HG02852 (cell line): ENCODE measurements at regions not wholly inside any gene's neighbourhood (a gene's known extent, or its start where the extent isn't known, plus 50 kb on each side); places are given as distances from the start of the nearest gene placed in this dataset.
"Not testable (repeated sequence)": the region's sequence is repeated elsewhere in the genome, so short reads cannot be mapped to it uniquely, and the experiment has no call there.

Source experiments
- ATAC-seq: cut with Tn5 transposase; IDR thresholded peaks from one replicate; pipeline ENCODE4 v1.9.1; 2021; ENCODE audit warnings: mild to moderate bottlenecking, moderate library complexity; ENCODE audit not compliant: unreplicated experiment

DNA sequence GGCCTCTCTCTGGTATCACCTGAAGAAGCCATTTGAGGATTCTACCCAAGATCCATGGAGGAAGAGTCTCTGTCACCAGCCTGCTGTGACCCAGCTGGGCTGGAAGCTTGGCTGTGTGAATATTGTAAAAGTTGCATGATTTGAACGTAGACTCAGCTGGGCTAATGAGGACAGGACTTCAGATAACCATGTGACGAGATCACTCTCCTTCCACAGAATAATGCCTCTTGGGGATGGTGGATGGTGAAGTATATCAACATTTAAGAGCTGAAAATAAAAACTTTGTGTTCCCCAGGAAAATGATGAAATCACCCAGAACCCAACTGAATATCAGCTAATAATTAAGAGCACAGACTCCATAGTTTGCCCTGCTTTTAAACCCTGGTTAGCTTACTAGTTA is 427.9 kb downstream of the CD83 start:
- ATAC-seq: no peak

DNA sequence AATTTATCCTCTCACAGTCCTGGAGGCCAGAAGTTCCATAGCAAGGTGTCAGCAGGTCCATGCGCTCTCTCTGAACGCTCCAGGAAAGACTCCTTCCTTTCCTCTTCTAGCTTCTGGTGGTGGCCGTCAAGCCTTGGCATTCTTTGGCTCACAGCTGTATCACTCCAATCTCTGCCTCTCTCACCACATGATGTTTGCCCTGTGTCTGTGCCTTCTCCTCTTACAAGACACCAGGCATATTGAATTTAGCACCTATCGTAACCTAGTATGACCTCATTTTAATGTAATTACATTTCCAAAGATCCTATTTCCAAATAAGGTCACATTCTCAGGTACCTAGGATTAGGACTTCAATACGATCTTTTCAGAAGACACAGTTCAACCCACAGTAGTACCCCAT is 428.5 kb downstream of the CD83 start:
- ATAC-seq: no peak

DNA sequence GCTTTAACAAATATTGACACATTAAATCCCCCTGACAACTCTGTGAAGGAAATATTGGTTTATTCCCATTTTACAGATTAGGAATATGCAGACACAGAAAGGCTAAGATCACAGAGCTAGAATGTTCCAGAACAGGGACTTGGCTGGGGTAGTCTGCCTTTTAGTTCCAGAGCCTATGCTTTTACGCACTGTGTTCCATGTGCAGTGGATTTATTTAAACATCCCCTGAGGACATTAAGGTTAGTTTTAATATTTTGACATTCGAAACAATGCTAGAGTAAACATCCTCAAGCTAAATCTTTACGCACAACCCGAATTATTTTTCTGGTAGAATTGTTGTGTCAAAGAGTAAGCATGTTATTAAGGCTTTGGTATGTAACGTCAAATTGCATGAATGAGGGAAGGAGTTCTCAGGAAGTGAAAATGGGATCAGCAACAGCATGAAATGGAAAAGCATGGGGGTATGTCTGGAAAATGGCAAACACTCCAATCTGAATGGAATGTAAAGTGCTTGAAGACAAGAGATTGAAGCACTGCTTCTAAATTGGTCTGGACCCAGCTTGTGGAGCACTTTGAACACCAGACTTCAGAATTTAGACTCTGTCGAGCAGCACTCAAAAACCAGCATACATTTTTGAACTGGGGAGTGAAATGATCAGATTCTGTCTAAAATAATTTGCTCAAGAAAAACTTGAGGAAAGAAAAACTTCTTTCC is 429.9 kb downstream of the CD83 start:
- ATAC-seq: no peak

DNA sequence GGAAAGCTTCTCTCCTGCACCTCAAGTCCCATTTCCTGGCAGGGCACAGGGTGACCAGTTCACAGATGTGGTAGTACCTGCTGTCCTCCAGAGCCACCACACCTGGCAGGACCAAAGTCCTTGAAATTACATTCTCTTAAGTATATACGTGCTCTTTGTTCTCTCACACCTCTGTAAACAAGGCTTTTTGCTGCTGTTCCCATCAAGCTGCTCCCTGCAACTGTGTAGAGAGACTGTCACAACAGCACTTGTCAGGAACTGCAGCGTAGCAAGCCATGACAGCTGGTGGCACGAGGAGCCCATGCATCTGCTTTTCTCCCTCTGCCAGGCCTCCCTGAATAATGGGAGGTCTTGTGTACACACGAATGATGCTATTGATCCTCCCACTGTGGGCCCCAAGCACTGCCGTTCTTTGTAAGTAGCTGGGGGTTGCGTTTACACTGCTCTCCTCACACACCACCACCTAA is 431.8 kb downstream of the CD83 start:
- no peak for ATAC-seq

DNA sequence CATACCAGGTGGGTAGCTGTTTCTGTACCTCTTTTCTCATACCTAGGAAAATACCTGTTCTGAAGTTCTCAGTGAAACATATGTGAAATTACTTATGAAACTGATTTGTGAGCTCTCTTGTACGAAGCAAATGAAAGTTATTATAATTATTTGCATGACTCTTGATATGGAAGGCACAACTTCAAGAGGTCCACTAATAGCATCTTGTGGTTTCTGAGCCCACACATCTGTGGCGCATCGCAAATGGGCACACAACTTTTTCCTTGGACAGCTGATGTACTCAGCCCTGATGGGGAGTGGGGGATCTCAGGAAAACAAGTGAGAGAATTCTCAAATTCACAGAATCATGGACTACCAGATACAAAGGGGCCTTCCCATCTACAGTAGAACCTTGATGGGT is 432.3 kb downstream of the CD83 start:
- ATAC-seq: no peak

DNA sequence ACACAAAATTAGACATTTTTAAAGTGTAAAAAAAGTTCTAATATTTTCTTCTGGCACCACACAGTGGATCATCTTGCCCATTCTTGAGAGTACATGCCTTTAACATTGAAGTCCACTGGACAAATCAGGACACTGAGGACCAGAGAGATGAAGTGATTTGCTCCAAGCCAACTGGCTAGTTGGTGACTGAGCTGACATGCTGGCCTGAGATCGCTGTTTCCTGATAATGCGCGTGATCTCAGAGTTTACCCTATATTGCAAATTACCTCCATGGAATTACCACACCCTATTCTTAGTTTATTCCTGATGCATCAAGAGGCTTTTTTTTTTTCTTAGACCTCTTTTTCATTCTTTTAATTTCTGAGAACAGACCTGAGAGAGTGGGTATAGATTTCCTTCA is 432.8 kb downstream of the CD83 start:
- ATAC-seq: no peak

DNA sequence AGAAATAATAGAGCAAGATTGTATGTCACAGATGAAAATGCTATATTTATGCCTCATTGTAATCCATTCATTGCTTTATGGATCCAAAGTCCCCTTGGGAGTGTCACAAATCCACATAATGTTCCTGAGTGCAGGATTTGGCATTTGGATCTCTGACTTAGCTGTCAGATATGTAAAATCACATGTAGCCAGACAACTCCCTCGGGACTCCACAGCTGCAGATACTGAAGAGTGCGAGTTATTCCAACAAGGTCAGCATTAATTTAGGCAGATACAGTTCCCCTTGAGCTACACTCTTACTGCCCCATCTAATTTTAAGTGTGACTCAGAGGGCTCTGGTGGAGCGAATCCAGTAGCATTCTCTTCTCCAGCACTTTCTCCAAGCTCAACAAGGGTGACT is 433.2 kb downstream of the CD83 start:
- ATAC-seq: no peak

DNA sequence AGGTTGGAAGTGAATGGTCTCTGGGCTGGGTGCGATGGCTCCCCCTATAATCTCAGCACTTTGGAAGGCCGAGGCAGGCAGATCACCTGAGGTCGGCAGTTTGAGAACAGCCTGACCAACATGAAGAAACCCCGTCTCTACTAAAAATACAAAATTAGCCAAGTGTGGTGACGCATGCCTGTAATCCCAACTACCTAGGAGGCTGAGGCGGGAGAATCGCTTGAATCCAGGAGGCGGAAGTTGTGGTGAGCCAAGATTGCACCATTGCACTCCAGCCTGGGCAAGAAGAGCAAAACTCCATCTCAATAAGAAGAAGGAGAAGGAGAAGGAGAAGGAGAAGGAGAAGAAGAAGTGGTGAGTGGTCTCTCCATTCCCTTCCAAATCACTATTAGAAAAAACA is 434.0 kb downstream of the CD83 start:
- ATAC-seq: not testable (repeated sequence)

DNA sequence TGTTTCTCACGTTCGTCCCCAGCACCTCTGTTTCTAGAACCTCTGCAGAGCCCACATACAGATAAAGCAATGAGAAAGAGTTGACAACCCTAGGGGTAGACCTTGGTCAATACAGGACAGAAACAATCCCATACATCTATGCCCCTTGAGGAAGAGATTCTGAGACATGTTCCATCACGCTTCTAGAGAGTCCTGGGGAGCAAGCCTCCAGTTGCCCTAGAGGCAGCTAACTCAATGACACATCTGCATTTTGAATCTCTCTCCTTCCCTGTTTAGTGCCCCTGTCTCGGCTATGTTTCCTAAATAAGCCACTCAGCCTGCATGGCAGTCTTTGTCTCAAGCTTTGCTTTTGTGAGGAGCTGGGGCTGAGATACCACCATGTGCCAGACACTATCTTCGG is 435.3 kb downstream of the CD83 start:
- no peak for ATAC-seq

DNA sequence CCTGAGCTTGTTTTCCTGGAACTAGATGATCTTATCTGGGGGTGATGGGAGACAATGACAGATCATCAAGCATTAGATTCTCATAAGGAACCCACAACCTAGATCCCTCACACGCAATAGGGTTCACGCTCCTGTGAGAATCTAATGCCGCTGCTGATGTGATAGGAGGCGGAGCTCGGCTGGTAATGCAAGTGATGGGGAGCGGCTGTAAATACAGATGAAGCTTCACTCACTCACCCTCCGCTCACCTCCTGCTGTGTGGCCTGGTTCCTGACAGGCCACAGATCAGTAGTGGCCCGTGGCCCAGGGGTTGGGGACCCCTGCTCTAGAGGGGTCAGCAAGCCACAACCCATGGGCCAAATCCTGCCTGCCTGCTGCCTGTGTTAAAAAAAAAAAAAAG is 435.9 kb downstream of the CD83 start:
- no peak for ATAC-seq

DNA sequence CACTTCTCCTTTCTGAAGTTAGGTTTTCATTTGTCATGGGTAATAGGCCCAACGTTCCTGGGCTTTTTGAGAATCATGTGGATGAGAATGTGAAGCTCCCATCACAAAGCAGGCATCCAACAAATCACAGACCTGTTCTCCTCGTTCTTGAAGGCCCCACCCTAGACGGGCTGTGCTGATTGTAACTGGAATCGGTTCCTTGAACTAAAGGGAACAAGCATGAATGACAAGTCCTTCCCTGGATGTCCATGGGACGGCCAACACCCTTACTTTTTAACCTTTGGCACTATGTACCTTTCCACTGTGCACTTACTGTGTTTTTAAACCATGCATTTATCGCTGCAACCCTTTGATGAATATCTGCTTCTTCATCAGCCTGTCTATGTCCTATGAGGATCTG is 438.2 kb downstream of the CD83 start:
- no peak for ATAC-seq

DNA sequence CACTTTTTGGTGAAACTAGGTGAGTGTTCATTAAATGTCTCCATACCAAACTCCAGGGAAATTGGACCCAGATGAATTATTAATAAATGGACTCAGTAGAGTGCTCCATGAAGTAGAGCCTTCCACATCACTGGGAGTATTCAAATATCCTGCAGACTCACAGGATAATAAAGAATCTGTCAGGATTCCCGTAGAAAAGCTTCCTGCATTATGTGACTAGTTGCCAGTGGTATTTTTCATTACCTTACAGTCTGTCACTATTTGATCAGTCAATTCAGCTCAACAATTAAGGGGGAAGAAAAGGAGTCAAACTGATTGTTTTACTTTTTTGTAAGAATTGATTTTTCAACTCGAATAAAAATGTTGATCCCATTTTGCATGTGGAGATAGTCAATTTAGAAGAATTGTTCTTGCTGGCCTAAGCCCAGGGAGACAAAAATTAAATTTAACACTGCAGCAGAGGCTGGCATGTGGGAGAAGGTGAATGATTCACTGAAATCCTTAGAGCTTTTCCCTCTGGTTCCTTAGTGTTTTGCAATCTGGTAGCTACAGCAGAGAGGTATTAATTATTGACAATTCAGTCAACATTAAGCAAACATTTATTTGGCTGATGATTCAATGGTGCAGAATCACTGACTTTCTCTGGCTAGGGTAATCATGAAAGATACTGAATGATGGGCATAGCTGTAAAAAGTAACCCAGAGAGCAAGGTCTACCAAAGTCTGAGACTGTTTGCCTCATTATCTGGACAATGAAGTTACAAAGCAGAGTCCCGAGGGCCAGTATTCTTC is 442.4 kb downstream of the CD83 start:
- ATAC-seq: no peak

DNA sequence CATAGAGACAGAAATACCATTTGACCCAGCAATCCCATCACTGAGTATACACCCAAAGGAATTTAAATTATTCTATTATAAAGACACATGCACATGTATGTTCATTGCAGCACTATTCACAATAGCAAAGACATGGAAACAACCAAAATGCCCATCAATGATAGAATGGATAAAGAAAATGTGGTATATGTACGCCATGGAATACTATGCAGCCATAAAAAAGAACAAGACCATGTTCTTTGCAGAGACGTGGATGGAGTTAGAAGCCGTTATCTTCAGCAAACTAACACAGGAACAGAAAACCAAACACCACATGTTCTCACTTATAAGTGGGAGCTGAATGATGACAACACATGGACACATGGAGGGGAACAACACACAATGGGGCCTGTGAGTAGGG is 444.0 kb downstream of the CD83 start:
- not testable (repeated sequence) for ATAC-seq

DNA sequence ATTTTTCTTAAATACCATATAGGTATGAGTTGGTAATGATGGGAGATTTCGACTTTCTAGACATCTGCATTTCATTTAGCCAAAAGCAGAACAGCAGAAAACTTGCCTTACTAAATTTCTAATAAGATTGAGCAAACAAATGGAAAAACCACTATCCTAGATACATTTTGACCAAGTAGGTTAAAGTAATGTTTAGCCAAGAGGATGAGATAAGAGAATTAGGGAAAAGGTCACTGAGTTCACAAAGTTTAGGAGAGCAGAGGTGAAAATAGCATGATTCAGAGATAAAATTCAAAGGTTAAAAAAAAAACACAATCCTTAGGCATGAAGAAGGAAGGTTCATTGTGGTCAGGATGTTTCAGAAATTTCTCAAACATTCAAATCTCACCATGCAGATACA is 450.3 kb downstream of the CD83 start:
- no peak for ATAC-seq

DNA sequence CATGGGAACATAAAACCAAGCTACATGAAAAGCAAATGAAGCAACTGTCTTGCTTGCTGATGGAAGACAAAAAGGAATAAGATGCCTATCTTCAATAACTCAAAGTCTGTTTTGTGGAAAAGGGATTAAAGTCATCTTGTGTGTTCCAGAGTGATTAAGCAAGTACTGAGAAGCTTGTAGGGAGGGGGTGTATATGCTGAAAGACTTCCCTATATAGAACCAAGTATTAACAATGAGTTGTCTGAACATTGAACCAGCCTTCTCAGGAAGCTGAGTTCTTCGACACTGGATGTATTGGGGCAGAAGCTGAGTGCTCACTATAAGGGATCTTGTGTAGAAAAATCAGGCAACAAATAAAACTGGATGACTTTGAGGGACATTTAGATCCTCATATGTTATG is 451.8 kb downstream of the CD83 start:
- no peak for ATAC-seq

DNA sequence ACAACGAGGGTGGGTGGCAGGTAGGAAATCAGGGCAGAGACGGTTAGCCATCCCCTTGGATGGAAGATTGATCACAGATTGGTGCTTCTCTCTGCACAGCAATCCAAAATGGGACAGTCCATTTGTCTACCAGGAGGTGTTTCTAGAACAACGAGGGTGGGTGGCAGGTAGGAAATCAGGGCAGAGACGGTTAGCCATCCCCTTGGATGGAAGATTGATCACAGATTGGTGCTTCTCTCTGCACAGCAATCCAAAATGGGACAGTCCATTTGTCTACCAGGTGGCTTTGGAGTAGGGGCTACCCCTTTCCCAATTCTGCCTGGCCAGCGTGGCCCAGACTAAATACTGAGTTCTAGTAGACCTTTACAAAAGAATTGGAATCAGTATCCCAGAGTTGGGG is 452.3 kb downstream of the CD83 start:
- ATAC-seq: not testable (repeated sequence)

DNA sequence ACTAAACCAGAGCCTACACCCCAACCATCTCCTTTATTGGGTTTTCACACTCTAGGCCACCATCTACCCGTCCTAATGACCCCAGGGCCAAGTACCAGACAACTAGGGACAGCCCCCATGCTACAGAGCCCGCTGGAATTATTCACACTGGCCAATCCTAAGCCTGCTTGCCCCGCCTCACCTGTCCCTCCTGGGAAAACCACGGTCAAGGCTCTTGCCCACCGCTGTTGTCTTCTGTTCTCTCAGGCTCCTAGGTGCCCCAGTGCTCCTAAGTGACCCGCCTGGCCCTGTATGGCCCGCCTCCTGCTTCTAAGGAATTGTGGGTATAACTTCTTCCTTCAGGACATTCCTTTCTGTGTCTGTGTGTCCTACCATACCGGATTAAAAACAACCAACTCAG is 453.4 kb downstream of the CD83 start:
- no peak for ATAC-seq

DNA sequence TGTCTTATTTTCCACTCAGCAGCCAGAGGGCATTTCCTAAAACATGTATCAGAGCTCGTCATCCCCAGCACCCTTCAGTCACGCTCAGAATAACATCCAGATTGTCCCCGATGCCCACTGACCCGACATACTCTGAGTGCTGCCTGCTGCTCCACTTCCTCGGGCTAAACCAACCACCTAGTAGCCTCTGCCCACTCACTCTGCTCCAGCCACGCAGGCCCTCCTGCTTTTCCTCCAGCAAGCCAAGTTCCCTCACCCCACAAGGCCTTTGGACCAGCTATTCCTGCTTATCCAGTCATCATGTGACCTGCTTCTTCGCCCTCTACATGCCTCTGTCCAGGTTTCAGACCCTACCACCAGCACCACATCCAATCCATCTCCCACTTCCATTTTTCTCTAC is 454.2 kb downstream of the CD83 start:
- ATAC-seq: no peak

DNA sequence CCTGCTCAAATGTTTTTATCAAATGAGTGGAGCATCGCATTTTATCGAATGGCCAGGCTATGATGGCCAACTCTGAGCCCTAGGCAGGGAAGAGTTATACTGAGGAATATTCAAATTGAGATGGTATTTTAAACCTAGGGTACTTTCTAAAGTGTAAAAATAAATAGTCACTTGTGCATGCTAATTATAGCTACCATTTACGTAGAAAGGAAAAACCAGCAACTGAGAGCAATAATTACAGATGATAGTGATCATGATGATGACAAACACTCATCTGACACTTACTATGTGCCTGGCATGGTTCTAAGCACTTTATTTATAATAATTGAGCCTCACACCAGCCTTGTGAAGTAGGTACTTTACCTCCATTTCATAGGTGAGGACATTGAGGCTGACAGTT is 455.7 kb downstream of the CD83 start:
- ATAC-seq: no peak

DNA sequence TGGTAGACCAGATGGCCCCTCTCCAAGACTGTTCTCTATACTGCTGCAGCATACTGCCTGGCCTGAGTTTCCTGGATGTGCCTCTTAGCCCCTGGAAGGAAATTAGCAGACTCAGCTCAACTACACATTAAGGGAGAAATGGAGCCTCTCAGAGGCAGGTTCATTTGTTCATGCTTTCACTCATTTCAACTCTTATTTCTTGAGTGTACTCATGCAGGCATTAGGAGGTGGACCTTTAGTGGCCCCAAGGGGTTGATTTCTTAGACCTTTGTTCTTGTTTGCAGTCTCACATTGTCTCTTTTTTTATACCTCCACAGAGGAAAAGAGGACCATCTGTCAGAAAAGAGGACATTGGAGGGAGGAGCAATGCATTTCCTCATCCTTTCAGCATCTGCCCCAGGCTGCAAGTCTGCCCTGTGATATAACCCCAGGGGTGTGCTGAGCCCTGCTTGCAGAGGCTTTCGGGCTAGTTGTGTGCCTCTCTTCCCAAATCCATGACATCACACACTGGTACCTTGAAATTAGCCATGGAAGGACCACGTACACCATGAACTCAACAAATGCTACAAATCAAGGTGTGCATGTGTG is 456.2 kb downstream of the CD83 start:
- no peak for ATAC-seq

DNA sequence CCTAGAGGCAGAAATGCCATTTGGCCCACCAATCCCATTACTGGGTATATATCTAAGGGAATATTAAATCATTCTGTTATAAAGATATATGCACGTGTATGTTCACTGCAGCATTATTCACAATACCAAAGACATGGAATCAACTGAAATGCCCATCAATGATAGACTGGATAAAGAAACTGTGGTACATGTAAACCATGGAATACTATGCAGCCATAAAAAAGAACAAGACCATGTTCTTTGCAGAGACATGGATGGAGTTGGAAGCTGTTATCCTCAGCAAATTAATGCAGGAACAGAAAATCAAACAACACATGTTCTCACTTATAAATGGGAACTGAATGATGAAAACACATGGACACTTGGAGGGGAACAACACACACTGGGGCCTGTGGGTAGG is 458.4 kb downstream of the CD83 start:
- no peak for ATAC-seq

DNA sequence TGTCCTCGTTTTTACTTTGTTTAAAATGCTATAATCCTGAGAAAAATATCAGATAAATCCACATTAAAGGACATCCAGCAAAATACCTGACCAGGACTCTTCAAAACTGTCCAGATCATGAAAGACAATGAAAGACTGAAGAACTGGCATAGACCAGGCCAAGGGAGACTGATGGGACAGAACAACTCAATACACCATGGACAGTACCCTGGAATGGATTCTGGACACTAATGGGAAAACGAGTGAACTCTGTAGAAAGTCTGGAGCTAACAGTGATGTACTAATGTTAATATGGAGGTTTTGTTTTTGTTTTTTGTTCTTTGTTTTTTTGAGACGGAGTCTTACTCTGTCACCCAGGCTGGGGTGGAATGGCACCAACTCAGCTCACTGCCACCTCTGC is 461.4 kb downstream of the CD83 start:
- no peak for ATAC-seq
